ENCODE measurements at regions not wholly inside any gene's neighbourhood (a gene's known extent, or its start where the extent isn't known, plus 50 kb on each side); places are given as distances from the start of the nearest gene placed in this dataset.

DNA sequence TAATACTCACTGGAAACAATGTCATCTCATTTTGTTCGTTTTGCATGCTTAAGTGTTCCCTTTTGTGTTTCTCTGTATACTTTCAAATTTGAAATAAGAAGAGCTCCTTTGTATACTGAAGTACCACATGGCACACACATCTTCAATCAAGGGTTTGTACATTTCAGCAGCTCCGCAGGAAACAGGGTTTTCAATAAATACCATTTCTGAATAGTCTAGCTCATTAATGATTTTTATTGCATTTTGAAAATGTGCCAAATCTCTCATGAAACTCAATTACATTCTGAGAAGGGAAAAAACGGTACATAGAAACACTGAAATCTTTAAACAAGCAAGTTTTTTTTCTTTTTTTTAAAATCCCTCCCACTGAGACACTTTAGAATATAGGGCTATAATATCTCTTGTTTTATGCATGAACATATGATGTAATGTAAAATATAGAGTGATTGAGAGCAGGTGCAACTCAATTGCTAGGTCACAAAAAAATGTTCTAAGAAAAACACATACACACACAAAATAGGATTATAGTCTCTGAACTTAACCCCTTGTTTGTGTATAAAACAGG lies 914.2 kb upstream of the PCDH7 start:
- 38% methylated on average over 3 of the region's 3 CpGs for WGBS
- Histone ChIP-seq H3K4me3 (no peak overlapping the region), H3K4me1 (no peaks in the 10 kb centered on the region), H3K27ac (no peak overlapping the region), H3K9me3 (no peaks in the 10 kb centered on the region), H3K36me3 (no peaks in the 10 kb centered on the region), H3K27me3 (no peaks in the 10 kb centered on the region)
- TF ChIP-seq EP300 (IDR thresholded peaks at IDR 0.05), result no peak
- TF ChIP-seq POLR2AphosphoS5 (IDR thresholded peaks at IDR 0.05), result no peak
- no peak for TF ChIP-seq POLR2A (IDR thresholded peaks at IDR 0.05)
- no peak for TF ChIP-seq CTCF (IDR thresholded peaks at IDR 0.05)
- no peak for DNase-seq (ENCODE audit: low spot score in 2 of 2)

DNA sequence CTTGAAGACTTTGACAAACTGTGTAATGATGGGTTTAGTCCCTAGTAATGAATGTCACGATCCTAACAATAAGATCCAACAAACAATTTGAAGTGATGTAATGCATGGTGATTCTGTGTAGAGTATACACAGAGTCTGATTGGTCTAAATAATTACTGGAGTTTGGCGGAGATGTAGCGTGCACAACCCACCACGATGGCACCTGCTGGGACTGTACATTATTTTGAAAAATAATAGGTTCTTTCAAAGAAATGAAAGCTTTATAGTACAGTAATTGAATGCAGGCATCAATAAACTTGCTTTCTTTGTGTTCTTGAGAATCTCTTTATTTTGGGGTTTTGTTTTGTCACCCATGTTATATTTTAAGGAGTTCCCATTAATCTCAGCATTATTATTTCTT lies 902.2 kb upstream of the PCDH7 start:
- Histone ChIP-seq H3K36me3 (no peaks in the 10 kb centered on the region), H3K4me1 (no peaks in the 10 kb centered on the region), H3K27me3 (no peaks in the 10 kb centered on the region), H3K4me3 (no peak overlapping the region), H3K9me3 (no peaks in the 10 kb centered on the region), H3K27ac (no peak overlapping the region)
- no peak for DNase-seq (ENCODE audit: low spot score in 2 of 2)
- 84% methylated on average over 4 of the region's 4 CpGs for WGBS
- no peak for TF ChIP-seq POLR2AphosphoS5 (IDR thresholded peaks at IDR 0.05)
- TF ChIP-seq EP300 (IDR thresholded peaks at IDR 0.05), result no peak
- no peak for TF ChIP-seq POLR2A (IDR thresholded peaks at IDR 0.05)
- no peak for TF ChIP-seq CTCF (IDR thresholded peaks at IDR 0.05)

DNA sequence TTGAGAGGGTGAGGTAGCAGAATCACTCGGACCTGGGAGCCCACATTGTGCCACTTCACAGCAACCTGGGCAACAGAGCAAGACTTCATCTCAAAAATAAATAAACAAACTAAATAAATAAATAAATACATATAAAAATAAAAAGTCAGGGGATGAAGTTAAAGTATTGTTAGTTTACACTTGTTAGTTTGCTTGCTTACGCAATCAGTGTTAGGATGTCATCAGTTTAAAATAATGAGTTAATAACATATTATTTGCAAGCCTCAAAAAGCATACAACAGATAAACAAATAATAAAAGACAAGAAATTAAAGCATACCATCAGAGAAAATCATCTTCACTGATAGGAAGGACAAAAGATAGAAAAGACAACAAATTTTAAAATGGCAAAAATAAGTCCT lies 891.1 kb upstream of the PCDH7 start:
- Histone ChIP-seq H3K27ac (no peak overlapping the region), H3K4me3 (no peak overlapping the region), H3K36me3 (no peaks in the 10 kb centered on the region), H3K9me3 (peaks cover 4% of the 10 kb centered on the region), H3K27me3 (no peaks in the 10 kb centered on the region), H3K4me1 (no peaks in the 10 kb centered on the region)
- no peak for DNase-seq (ENCODE audit: low spot score in 2 of 2)
- TF ChIP-seq POLR2A (IDR thresholded peaks at IDR 0.05), result no peak
- no peak for TF ChIP-seq POLR2AphosphoS5 (IDR thresholded peaks at IDR 0.05)
- TF ChIP-seq CTCF (IDR thresholded peaks at IDR 0.05), result no peak
- WGBS, result 59% methylated on average over 2 of the region's 2 CpGs

- Histone ChIP-seq H3K36me3 (no peaks in the 10 kb centered on the region), H3K27me3 (no peaks in the 10 kb centered on the region), H3K27ac (no peak overlapping the region), H3K4me3 (no peak overlapping the region), H3K4me1 (no peaks in the 10 kb centered on the region), H3K9me3 (no peaks in the 10 kb centered on the region)
- TF ChIP-seq EP300 (IDR thresholded peaks at IDR 0.05) (no peak), POLR2A (IDR thresholded peaks at IDR 0.05) (no peak), POLR2AphosphoS5 (IDR thresholded peaks at IDR 0.05) (no peak), CTCF (IDR thresholded peaks at IDR 0.05) (no peak)
- no peak for DNase-seq (ENCODE audit: low spot score in 2 of 2)
Measured at GRCh38 chr4:29852537-29852936, 867.6 kb upstream of the PCDH7 start.

DNA sequence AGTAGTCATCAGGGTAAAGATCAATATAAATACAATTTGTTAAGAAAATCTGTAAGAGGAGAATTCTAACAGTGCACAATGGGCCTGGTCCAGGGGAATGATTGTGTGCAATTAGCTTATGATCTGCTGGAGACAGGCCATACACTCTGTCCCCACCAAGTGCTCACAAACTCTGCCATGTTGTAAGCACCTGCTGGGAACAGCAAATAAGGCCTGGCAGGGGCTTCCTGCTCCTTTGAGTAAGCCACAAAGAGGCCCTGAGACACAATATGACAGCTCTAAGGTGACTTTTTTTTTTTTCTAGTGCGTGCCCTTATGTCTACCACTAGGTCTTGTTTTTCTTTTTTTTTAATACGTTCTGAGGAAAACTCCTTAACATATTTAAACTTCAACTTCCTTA lies 866.3 kb upstream of the PCDH7 start:
- no peak for TF ChIP-seq EP300 (IDR thresholded peaks at IDR 0.05)
- no peak for TF ChIP-seq POLR2A (IDR thresholded peaks at IDR 0.05)
- TF ChIP-seq POLR2AphosphoS5 (IDR thresholded peaks at IDR 0.05), result no peak
- TF ChIP-seq CTCF (IDR thresholded peaks at IDR 0.05), result no peak
- H3K36me3 ChIP-seq, result no peaks in the 10 kb centered on the region
- DNase-seq (ENCODE audit: low spot score in 2 of 2), result no peak
- WGBS, result 69% methylated on average over 2 of the region's 2 CpGs
- no peaks in the 10 kb centered on the region for H3K4me1 ChIP-seq
- peaks cover 4% of the 10 kb centered on the region for H3K9me3 ChIP-seq
- no peak overlapping the region for H3K27ac ChIP-seq
- no peak overlapping the region for H3K4me3 ChIP-seq
- H3K27me3 ChIP-seq, result no peaks in the 10 kb centered on the region

Data from suprapubic skin (tissue), 4 donors.